Trophoblast cell (in vitro differentiated cells and primary cell): ENCODE measurements at regions not wholly inside any gene's neighbourhood (a gene's known extent, or its start where the extent isn't known, plus 50 kb on each side); places are given as distances from the start of the nearest gene placed in this dataset.

Experiments
- DNase-seq, 2 donors: peaks; one replicate each; pipeline ENCODE4 v3.0.0-alpha.2; 2016
- H2AFZ ChIP-seq: 2 replicates; pipeline ENCODE4 v1.6.1; 2013; ENCODE audit warnings: low read length, moderate library complexity, mild to moderate bottlenecking; ENCODE audit not compliant: insufficient read depth, poor library complexity
- H2AK5ac ChIP-seq: 2 replicates; pipeline ENCODE4 v1.6.1; 2013; ENCODE audit warnings: mild to moderate bottlenecking, low read length
- H2BK120ac ChIP-seq: 2 replicates; pipeline ENCODE4 v1.6.1; 2013; ENCODE audit warnings: low read length, mild to moderate bottlenecking, moderate library complexity; ENCODE audit not compliant: insufficient read depth, poor library complexity
- H2BK12ac ChIP-seq: 2 replicates; pipeline ENCODE4 v1.6.1; 2013; ENCODE audit warnings: mild to moderate bottlenecking, low read length, moderate library complexity
- H2BK5ac ChIP-seq: 2 replicates; pipeline ENCODE4 v1.6.1; 2013; ENCODE audit warnings: low read length, low read depth, moderate library complexity, mild to moderate bottlenecking; ENCODE audit not compliant: poor library complexity
- H3K14ac ChIP-seq: 2 replicates; pipeline ENCODE4 v1.6.1; 2013; ENCODE audit warnings: mild to moderate bottlenecking, low read length
- H3K18ac ChIP-seq: 2 replicates; pipeline ENCODE4 v1.6.1; 2013; ENCODE audit warnings: mild to moderate bottlenecking, low read length
- H3K23ac ChIP-seq: 2 replicates; pipeline ENCODE4 v1.6.1; 2013; ENCODE audit warnings: low read length
- H3K27ac ChIP-seq: 2 replicates; pipeline ENCODE4 v1.5.1; 2013; ENCODE audit warnings: low read depth, mild to moderate bottlenecking, inconsistent platforms, low read length, moderate library complexity
- H3K27me3 ChIP-seq: 2 replicates; pipeline ENCODE4 v1.6.1; 2013; ENCODE audit warnings: inconsistent platforms, mild to moderate bottlenecking, low read length, moderate library complexity; ENCODE audit not compliant: insufficient read depth
- H3K36me3 ChIP-seq, 2 experiments: 1 replicate in 1 of 2; 2 replicates in 1 of 2; pipeline ENCODE4 v1.6.1; 2013; ENCODE audit warnings: low read length in 2 of 2, mild to moderate bottlenecking in 2 of 2, moderate library complexity in 1 of 2; ENCODE audit not compliant: insufficient read depth in 2 of 2, control insufficient read depth in 1 of 2
- H3K4ac ChIP-seq: 2 replicates; pipeline ENCODE4 v1.6.1; 2013; ENCODE audit warnings: low read depth, mild to moderate bottlenecking, low read length, moderate library complexity
- H3K4me1 ChIP-seq, 2 experiments: 1 replicate in 1 of 2; 2 replicates in 1 of 2; pipeline ENCODE4 v1.6.1; 2013; ENCODE audit warnings: low read length in 2 of 2, mild to moderate bottlenecking in 2 of 2, moderate library complexity in 1 of 2; ENCODE audit not compliant: insufficient read depth in 2 of 2, control insufficient read depth in 1 of 2
- H3K4me2 ChIP-seq: 2 replicates; pipeline ENCODE4 v1.6.1; 2013; ENCODE audit warnings: inconsistent platforms, mild to moderate bottlenecking, low read length, moderate library complexity
- H3K4me3 ChIP-seq: 2 replicates; pipeline ENCODE4 v1.5.1; 2013; ENCODE audit warnings: mild to moderate bottlenecking, low read depth, low read length, inconsistent platforms
- H3K79me1 ChIP-seq: one replicate; pipeline ENCODE4 v1.6.1; 2013; ENCODE audit warnings: low read length
- H3K79me2 ChIP-seq: 2 replicates; pipeline ENCODE4 v1.6.1; 2013; ENCODE audit warnings: low read length, mild to moderate bottlenecking; ENCODE audit not compliant: control insufficient read depth, insufficient read depth, poor library complexity
- H3K9ac ChIP-seq: 2 replicates; pipeline ENCODE4 v1.6.1; 2013; ENCODE audit warnings: mild to moderate bottlenecking, low read length
- H3K9me3 ChIP-seq: 2 replicates; pipeline ENCODE4 v1.6.1; 2013; ENCODE audit warnings: low read depth, mild to moderate bottlenecking, control low read depth, inconsistent platforms, low read length; ENCODE audit not compliant: insufficient read depth
- H4K12ac ChIP-seq: 2 replicates; pipeline ENCODE4 v1.6.1; 2013; ENCODE audit warnings: low read depth, mild to moderate bottlenecking, low read length, moderate library complexity
- H4K8ac ChIP-seq: 2 replicates; pipeline ENCODE4 v1.6.1; 2013; ENCODE audit warnings: low read depth, mild to moderate bottlenecking, low read length, moderate library complexity
- H4K91ac ChIP-seq: one replicate; pipeline ENCODE4 v1.6.1; 2013; ENCODE audit warnings: low read depth, mild to moderate bottlenecking, low read length, moderate library complexity
- WGBS: extraction: QIAGEN DNeasy Blood & Tissue Kit; methylation state at CpG from one replicate; pipeline ENCODE4 v1.1.7; 2013; ENCODE audit warnings: missing lambda C conversion rate; ENCODE audit not compliant: insufficient read length, insufficient coverage; ENCODE audit errors: extremely low coverage; 5-methylcytosine and 5-hydroxymethylcytosine counted together

- H2AFZ ChIP-seq = no peak overlapping the region
- no peak overlapping the region for H2BK120ac ChIP-seq
- no peak overlapping the region for H3K4me3 ChIP-seq
- no peaks in the 10 kb centered on the region for H3K36me3 ChIP-seq
- no peak overlapping the region for H2AK5ac ChIP-seq
- H3K79me1 ChIP-seq = no peaks in the 10 kb centered on the region
- no peak overlapping the region for H3K14ac ChIP-seq
- no CpG with 5 or more reads among the region's 6 CpGs for WGBS
- no peak overlapping the region for H3K4ac ChIP-seq
- H3K23ac ChIP-seq = no peak overlapping the region
- H3K27me3 ChIP-seq = no peaks in the 10 kb centered on the region
- H4K8ac ChIP-seq = no peak overlapping the region
- H3K18ac ChIP-seq = no peak overlapping the region
- no peak overlapping the region for H2BK5ac ChIP-seq
- no peaks in the 10 kb centered on the region for H3K9me3 ChIP-seq
- no peak overlapping the region for H4K91ac ChIP-seq
- H3K27ac ChIP-seq = no peak overlapping the region
- no peak overlapping the region for H3K9ac ChIP-seq
- no peak for DNase-seq
- no peak overlapping the region for H3K4me2 ChIP-seq
- H4K12ac ChIP-seq = no peak overlapping the region
- no peaks in the 10 kb centered on the region for H3K79me2 ChIP-seq
- H3K4me1 ChIP-seq = no peaks in the 10 kb centered on the region
- H2BK12ac ChIP-seq = no peak overlapping the region
Measured at GRCh38 chr10:128825626-128826025, 641.4 kb upstream of the MGMT start.

GRCh38 chr10:128833671-128834070, 633.4 kb upstream of the MGMT start:
- Histone ChIP-seq H4K8ac (no peak overlapping the region), H2BK5ac (no peak overlapping the region), H3K27ac (no peak overlapping the region), H3K23ac (no peak overlapping the region), H3K18ac (no peak overlapping the region), H3K4ac (no peak overlapping the region), H2AK5ac (no peak overlapping the region), H3K36me3 (no peaks in the 10 kb centered on the region), H3K4me1 (no peaks in the 10 kb centered on the region), H3K79me2 (no peaks in the 10 kb centered on the region), H2AFZ (no peak overlapping the region), H3K4me2 (no peak overlapping the region), H2BK12ac (no peak overlapping the region), H3K9me3 (peaks cover 1% of the 10 kb centered on the region), H3K14ac (no peak overlapping the region), H2BK120ac (no peak overlapping the region), H3K79me1 (no peaks in the 10 kb centered on the region), H4K91ac (no peak overlapping the region), H3K9ac (no peak overlapping the region), H4K12ac (no peak overlapping the region), H3K4me3 (no peak overlapping the region), H3K27me3 (no peaks in the 10 kb centered on the region)
- no CpG with 5 or more reads among the region's 5 CpGs for WGBS
- no peak for DNase-seq

GRCh38 chr10:128835361-128835760, 631.7 kb upstream of the MGMT start:
- Histone ChIP-seq H3K36me3 (no peaks in the 10 kb centered on the region), H3K9ac (no peak overlapping the region), H3K4me3 (no peak overlapping the region), H3K4me1 (no peaks in the 10 kb centered on the region), H3K27ac (no peak overlapping the region), H2BK120ac (no peak overlapping the region), H3K79me2 (no peaks in the 10 kb centered on the region), H2BK5ac (no peak overlapping the region), H4K12ac (no peak overlapping the region), H2BK12ac (no peak overlapping the region), H3K23ac (no peak overlapping the region), H3K14ac (no peak overlapping the region), H2AFZ (no peak overlapping the region), H3K9me3 (peaks cover 2% of the 10 kb centered on the region), H3K4ac (no peak overlapping the region), H3K4me2 (no peak overlapping the region), H4K91ac (no peak overlapping the region), H3K27me3 (no peaks in the 10 kb centered on the region), H4K8ac (no peak overlapping the region), H3K18ac (no peak overlapping the region), H2AK5ac (no peak overlapping the region), H3K79me1 (no peaks in the 10 kb centered on the region)
- DNase-seq = no peak
- no CpG with 5 or more reads among the region's 5 CpGs for WGBS

GRCh38 chr10:128837478-128837877, 629.6 kb upstream of the MGMT start:
- no peaks in the 10 kb centered on the region for H3K4me1 ChIP-seq
- H3K36me3 ChIP-seq = no peaks in the 10 kb centered on the region
- H2BK5ac ChIP-seq = no peak overlapping the region
- no peak overlapping the region for H4K8ac ChIP-seq
- no peak for DNase-seq
- H3K9ac ChIP-seq = no peak overlapping the region
- peaks cover 2% of the 10 kb centered on the region for H3K9me3 ChIP-seq
- H3K79me1 ChIP-seq = no peaks in the 10 kb centered on the region
- no peak overlapping the region for H3K4ac ChIP-seq
- H2BK120ac ChIP-seq = no peak overlapping the region
- no CpG with 5 or more reads among the region's 2 CpGs for whole genome bisulfite sequencing
- no peak overlapping the region for H2AFZ ChIP-seq
- no peaks in the 10 kb centered on the region for H3K79me2 ChIP-seq
- no peak overlapping the region for H3K23ac ChIP-seq
- H2AK5ac ChIP-seq = no peak overlapping the region
- H4K12ac ChIP-seq = no peak overlapping the region
- no peak overlapping the region for H3K4me3 ChIP-seq
- H2BK12ac ChIP-seq = no peak overlapping the region
- H3K14ac ChIP-seq = no peak overlapping the region
- no peak overlapping the region for H3K4me2 ChIP-seq
- H4K91ac ChIP-seq = no peak overlapping the region
- no peak overlapping the region for H3K27ac ChIP-seq
- H3K27me3 ChIP-seq = no peaks in the 10 kb centered on the region
- H3K18ac ChIP-seq = no peak overlapping the region
